ENCODE measurements at regions not wholly inside any gene's neighbourhood (a gene's known extent, or its start where the extent isn't known, plus 50 kb on each side); places are given as distances from the start of the nearest gene placed in this dataset.
"Not testable (repeated sequence)": the region's sequence is repeated elsewhere in the genome, so short reads cannot be mapped to it uniquely, and the experiment has no call there.

DNA sequence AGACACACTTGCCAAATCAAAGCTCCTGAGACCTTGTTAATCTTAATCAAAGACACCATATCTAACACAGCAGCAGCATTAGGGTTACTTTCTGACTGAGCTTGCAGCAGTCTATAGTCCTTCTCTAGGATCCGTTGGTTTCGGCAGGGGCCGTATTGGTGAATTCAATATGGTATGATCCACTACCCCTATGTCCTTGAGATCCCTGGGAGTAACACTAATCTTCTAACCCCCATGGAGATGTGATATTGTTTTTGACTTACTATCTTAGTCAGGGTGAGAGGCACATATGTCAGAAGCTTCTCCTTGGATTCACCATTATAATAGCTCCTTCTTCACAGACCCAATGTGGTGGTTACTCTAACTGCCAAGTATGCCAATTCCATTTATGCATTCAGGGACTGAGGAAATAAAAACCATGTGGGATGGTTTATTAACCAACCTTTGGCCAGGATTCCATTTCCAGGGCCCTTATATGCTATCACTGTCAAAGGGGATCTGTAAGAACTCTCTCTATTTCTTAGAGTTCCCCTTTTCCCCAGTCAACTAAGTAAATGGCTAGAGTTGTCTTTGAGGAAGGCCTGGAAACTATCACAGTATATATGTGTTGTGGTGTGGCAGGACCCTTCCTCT is 673.6 kb upstream of the USP24 start:
- DNase-seq = no peak

DNA sequence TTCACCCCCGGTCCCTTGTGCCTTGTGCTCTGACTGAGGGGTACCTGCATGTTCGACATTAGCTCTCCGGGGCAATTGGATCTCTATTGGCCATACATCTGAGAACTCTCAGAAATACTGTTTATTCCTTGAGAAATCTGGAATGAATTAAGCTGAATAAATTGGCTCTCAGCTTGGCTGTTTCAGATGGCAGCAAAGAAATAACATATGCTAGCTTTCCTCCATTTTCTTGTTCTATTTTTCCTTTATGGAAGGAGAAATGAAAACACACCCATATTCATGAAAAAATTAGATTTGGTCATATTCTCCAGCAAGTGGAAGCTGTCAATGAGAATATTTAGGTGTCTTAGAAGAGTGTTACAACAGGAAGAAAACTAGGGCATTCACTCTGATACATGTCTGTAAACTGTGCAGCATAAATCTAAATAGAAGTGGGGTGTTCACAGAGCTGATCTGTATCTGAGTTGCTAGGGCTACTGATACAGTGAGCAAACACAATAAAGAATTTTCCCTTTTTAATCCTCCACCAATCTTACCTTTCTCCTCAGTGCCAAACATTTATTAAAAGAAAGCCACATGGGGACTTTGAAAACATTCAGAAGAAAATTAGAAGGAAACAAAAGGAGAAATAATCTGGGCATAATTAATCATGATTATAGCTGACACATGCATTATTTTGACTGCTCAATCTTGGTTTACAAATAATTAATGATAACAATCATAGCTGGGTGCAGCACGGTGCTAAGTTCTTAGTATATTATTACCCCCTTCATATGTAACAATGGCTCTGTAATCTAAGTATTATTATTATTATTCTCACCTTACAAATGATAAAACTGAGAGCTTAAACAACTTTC is 671.9 kb upstream of the USP24 start:
- DNase-seq = no peak

DNA sequence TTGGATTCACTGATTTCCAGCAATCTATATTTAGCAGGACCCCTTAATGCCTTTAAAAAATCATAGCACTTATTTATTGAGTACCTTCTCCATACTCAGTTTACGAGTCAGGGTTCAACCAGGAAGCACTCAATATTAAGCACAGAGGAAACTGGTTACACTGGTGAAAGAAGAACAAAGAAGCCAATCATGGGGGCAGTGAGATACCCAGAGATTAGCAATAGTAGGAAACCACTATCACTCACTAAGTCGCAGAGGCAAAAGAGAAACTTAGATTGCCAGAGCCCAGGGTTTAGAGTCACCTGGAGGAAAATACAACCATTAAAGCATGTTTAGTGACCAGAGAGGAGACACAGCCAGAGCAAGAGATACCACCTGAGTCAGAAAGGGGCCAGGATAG is 670.5 kb upstream of the USP24 start:
- no peak for DNase-seq

DNA sequence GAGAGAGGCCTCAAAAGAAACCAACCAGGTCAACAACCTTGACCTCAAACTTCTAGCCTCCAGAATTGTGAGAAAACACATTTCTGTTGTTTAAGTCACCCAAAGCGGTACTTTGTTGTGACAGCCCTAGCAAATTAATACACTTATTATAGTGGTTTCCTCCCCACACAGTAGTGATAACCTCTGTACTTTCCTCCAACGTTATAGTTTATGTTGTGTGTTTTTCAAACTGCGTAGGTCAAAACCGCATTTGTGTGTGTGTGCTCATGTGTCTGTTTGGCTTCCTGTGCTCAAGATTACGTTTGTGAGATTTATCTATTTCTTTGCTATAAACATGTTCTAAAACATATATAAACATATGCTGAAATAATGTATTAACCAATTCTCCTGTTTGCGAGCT is 667.8 kb upstream of the USP24 start:
- DNase-seq = no peak

DNA sequence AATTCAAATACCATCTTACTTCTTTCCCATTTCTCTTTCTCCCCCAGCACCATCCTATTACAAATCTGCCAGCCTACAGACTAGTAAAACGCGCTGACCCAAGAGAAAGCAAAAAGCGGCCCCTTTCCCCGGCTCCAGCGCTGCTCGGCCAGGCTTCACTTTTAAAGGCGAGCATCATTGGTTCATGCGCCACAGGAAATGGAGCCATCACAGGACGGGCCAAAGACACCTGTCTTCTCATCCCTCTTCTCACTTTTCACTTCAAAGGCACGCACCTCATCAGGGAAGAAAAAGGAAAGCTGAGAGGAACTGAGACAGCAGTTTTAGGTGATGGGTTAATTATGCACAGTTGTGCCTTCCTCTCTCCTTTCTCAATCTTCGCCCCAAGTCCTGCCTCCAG is 664.2 kb upstream of the USP24 start:
- no peak for DNase-seq

DNA sequence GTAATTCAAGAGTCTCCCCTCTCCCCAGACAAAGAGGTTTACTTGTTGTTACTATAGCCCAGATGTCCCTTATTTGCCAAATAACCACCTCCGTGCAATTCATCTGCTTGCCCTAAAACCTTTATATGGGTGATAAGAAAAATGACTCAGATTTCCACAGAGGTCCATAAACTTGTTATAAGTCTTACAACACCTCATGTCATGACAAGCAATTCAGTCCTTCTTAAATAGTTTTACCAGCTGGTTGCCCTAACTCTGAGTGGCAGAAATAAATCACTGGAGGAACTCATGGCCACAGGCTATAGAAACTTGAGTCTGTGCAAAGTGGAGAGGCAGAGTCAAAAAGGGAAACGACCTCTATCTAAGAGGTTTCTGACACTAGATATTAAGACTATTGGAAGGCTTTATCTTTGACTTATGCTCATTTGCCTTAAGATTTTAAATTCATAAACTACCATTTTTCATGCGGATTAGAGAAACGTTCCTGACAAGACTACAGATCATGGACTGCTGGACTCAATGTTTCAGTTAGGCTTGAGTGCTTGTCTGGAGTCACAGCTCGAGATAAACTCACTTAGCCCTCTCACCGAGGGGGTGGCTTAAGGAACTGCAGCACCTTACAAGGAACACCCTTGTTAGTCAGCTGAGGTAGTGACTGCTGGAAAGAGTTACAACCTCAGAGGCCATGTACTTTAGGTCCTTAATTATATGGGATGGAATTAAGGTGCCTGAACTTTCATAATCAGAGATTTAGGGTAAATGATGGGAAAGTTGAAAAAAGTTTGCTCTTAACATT is 662.5 kb upstream of the USP24 start:
- DNase-seq = no peak

DNA sequence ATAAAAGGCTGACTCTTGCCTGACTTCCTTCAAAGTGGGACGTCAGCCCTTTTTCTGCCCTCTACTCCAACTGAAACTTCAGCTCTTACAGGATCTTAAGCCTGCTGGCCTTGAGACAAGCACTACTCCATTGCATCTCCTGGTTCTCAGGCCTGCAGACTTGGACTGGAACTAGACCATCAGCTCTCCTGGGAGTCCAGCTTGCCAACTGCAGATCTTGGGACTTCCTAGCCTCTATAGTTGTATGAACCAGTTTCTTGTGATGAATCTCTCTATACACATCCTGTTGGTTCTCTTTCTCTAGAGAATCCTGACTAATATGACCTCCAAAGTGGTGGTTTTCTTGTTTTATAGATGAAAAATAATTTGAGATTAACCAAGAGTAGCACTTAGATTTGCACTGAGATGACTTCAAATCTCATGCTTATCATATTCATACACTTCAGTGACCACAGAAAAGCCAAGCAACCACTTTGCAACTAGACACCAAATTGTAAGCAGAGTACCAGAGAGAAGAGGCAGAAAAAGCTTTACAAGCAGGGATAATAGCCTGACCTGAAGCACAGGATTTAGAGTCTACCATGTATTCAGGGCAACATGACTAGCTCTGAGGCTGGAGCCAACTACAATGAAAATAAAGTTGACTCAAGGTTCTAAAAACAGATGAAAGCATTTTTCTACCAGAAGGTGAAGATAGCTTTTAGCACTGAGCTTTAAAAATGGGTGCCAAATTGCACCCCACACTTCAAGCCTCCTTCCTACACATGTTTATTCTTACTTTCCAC is 661.3 kb upstream of the USP24 start:
- no peak for DNase-seq

DNA sequence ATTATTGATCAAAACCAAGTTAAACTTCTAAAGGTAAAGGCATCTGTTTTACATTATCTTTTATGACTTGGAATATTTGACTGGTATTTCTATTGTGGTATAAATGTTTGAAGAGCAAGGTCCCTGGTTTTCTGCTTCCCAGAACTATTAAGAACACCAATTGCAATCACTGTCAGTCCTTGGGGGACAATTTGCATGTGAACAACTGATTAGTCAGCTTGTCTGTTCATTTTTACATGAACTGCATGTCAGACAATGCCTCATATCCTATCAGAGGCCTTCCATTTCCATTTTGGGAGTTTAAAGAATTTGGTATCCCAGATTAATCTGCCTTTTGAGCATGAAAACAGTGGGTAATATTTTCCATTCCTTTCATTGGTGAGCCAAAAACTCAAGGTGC is 654.9 kb upstream of the USP24 start:
- no peak for DNase-seq

DNA sequence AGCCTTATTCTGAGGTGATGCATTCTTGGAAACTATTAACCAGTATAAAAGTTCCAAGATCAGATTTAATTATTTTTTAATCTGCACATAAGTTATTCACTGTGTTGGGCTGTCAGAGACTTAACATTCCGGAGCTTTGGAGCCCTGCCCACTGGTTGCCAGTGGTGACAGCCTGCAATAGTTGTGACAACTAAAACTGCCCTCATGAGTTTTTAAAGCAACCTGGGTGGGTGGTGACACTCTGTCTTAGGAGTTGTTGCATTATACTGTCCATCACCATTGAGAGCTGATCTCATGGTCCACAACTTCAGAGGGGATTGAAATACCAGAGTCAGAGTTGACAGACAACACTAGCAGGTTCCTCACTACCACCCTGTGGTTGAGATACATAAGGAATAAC is 653.9 kb upstream of the USP24 start:
- DNase-seq = no peak

DNA sequence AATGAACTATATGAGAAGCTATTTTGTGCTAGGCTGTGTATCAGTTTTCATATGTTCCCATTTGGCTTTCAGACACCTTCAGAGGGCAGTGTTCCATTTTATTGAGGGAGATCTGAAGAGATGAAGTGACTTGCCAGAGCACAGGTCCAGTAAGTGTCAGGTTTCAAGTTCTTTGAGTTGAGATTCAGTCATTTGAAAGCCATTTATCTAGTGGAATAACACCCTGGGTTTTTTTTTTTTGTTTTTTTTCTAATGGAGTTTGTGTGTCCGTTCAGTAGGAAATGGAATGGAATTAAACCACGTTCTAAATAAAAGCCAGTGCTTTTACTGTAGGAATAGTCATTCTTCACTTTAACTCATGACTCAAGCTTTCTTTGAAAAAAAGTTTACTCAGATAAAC is 652.9 kb upstream of the USP24 start:
- DNase-seq = no peak

DNA sequence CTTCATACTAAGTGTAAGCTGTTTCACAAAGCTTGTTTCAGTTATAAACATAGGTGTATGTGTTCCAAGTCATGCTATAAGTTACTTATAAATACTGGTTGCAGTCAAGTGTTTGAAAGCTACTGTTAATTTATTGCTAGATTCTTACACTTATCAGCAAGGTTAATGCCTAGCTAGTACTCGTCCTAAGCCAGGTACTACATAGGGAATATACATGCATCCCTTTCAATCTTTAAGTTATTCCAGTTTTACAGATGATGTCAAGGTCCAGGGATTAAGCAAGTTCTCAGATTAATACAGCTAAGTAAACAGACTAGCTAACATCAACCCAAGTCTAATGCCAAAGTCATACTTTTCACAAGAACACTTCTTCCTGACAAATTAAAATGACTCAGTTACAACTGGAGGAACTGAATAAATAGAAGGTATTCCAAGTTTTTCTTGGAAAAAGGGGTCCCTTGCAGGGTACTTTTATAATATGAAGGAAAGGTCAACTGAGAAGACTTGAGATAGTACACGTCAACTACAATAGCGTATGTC is 652.2 kb upstream of the USP24 start:
- no peak for DNase-seq

DNA sequence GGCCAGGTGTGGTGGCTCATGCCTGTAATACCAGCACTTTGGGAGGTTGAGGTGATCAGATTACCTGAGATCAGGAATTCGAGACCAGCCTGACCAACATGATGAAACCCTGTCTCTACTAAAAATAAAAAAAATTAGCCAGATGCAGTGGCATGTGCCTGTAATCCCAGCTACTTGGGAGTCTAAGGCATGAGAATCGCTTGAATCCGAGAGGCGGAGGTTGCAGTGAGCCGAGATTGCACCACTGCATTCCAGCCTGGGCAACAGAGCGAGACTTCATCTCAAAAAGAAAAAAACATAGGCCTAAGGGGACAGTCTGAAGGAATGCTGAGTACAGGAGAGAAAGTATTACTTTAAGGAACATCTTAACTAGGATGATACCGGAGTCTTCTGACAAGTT is 650.6 kb upstream of the USP24 start:
- not testable (repeated sequence) for DNase-seq

DNA sequence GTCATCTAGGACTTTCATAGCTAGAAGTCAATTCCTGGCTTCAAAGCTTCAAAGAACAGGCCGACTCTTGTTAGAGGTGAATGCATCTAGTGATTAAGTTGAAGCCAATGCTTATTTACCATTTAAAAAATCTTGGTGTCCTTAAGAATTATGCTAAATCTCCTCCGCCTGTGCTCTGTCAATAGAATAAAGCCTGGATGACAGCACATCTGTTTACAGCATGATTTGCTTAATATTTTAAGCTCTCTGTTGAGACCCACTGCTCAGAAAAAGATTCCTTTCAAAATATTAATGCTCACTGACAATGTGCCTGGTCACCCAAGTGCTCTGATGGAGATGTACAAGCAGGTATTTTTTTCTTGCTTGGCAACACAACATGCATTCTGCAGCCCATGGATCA is 649.1 kb upstream of the USP24 start:
- no peak for DNase-seq

DNA sequence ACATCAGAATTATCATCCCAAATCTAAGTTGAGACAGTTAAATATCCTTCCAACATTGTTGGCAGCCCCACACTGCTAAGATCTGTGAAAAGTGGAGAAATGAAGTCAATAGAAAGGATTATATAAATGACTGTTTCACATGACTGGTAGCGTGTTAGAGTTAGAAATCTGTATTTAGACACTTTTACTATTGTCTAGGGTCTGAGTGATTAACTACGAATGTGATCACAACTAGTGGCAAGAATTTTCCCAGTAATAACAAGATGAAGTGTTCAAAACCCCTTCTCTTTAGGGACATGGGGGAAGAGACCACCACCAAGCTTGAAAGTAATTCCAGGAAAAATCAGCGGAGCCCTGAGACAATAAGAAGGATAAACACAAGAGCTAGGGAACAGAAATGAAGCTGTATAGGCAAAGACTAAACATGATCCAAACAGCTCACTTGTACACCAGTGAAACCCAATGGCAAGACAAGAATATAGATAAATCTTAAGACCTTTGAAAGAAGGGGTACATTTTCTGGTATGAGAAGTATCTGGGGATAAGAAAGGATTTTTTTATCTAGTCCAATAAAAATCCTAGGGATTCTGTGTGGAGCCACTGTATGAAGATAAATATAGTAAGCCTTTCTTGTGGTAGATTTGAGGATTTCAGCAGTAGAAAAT is 646.6 kb upstream of the USP24 start:
- no peak for DNase-seq

DNA sequence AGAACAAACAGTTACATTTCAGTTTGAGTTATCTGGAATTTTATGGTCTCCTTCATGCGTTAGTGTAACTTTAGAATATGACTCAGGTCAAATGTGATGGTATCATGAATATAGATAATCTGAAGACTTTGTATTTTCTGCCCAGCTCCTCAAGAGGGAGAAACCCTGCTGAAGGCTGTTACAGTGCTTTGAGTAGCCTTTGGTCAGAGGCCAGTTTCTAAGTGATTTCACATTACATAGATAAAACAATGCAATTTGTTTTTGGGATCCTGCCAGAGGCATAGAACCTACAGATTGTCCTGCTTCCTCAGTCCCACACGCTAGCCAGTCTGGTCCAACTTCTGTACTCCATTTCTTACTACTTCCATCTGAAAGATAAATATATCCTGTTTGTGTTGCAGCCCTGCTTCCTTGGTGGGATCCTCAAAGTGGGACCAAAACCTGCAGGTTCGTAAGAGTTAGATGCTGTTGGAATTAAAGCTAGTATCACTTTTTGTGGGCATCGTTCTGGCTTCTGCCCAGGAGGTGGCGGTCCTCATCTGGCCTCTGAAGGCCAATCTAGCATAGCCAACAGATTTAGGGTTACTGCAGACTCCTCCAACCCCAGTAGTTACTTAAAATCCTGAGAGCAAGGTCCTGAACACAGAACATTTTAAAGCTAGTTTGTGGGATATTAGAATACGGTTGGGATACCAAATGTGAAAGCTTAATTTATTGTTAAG is 645.8 kb upstream of the USP24 start:
- no peak for DNase-seq

DNA sequence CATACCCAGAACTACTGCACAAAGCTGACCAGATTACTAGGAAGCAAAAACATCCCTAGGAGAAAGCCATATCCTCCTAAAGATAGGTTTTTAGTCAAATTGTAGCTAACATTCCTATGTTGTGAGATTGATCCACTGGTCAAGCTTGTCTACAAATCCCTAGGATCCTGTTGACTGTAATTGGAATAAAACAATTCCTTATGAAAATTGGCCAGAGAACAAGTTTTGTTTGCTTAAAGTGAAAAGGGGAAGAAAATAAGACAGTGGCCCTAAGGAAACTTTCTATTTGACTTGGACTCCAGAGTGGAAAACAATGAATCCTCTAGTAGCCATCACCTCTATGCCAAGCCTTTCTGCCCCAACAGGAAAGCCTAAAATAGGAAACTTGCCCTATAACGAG is 645.2 kb upstream of the USP24 start:
- DNase-seq = no peak

DNA sequence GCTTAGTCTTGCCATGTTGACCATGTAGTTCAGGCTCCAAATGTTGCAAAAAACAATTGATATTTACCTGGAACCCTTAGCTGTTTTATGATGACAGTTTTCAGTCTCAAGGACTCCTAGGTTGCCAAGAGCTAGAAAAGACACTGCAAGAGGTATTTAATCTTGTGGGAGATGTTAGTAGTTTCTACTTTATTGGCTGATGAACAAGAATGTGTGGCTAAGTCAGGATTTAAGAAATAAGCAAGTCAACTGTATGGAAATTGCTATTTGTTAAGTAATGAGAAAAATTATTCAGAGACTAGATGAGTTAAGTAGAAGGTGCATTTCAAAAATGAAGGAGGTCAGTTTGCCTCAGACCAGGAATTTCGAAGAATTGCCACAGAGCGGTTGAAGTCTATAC is 639.7 kb upstream of the USP24 start:
- DNase-seq = no peak

DNA sequence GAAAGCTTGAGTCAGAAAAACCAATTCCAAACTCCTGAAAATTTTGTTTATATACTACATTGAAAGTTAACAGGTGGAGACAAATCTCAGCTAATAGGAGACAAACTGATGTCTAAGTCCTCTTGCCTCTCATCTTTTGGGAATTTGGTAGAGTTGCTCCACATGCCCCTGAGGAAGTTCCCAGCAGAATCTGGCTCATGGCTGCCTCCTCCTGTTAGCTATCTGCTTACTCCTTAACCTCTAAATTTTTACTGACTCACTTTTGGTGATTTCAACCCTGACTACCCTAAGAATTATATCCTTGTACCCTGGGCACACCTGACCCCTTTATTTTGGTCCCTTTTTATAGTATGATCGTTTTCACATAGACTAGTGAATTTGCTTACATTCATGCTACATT is 633.7 kb upstream of the USP24 start:
- DNase-seq = no peak

DNA sequence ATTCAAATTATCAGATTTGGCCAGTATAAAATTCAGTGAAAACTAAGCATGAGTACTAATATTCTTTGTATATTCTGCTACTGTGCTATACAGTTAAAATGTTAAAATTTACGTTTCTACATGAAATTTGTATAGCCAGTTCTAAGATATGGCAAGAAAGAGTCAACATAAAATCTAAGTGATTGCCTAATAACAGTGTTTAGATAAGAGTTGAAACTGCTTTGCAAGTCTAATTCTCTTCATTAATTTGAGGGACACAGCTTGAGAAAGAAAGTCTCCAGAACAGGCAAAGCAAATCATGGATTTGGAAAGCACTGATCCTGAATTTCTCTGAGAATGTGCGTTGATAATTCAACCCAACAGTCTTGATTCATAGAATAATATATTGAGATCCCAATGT is 630.9 kb upstream of the USP24 start:
- DNase-seq = no peak

DNA sequence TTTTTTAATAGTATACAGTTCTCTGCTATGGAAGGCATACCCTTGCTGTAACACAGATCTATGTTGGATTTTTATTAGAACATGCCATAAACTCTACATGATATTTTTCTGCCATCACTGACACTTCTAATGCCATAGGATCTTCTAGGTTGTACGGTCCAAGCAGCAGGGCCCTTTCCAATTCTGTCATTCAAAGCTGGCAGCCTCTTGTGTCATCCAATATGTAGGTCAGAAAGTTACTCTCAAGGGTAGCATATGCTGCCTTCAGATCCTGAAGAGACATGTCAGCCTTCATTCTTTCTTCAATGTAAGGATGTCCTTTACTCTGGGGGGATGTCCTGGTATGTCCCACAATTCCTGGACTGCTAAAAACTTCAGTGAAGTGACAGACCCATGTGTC is 629.2 kb upstream of the USP24 start:
- DNase-seq = no peak

DNA sequence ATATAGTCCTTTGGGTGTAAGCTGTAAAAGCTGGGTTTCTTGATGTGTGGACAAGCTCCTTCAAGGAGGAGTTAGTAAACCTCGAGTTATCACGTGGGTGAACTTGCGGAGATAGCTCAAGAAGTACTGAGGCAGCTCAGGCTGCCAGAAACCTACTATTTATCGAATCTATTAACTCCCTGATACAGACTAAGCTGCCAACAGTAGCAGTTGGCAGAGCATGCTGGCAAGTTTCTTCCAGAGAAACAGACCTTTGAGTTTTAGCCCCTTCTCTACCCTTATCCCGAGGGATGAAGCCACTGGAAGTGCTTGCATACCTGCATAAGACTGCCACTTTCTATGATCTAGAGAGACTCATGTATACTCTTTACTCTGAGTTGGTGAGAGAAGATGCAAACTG is 624.5 kb upstream of the USP24 start:
- DNase-seq = no peak

DNA sequence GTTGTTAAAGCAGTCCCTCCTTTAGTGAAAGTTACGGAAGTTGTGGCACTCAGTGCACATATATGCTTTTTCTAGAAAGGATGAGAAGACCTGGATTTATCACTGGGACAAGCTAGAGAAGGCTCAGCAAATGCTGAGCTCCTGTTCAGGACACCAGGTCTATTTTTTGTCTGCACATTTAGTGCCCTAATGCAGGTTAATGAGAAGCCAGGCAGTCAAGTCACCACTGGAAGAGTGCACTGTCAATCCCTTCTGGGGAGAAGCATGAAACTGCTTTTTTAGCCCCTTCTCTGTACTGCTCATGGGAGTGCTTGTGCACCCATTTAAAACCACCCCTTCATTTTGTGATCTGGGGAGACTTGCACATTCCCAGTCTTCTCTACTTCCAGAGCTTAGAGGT is 624.1 kb upstream of the USP24 start:
- no peak for DNase-seq

Measured in activated naive CD4-positive, alpha-beta T cell (primary cell).